ENCODE measurements at regions not wholly inside any gene's neighbourhood (a gene's known extent, or its start where the extent isn't known, plus 50 kb on each side); places are given as distances from the start of the nearest gene placed in this dataset.

GRCh38 chr5:9885164-9885563 lies 255.0 kb upstream of the TAS2R1 start:
- no peaks in the 10 kb centered on the region for H3K4me1 Mint-ChIP-seq (ENCODE audit: low read depth)
- intact Hi-C loops (cut with micrococcal nuclease) = no loop called here
- no peaks in the 10 kb centered on the region for H3K9me3 Mint-ChIP-seq
- ChIA-PET POLR2A (no interaction called here), CTCF (no interaction called here)
- DNase-seq (no peak), ATAC-seq (no peak)
- no peaks in the 10 kb centered on the region for H3K36me3 Mint-ChIP-seq (ENCODE audit: low read depth)
- H3K27me3 Mint-ChIP-seq = no peaks in the 10 kb centered on the region
- no peak overlapping the region for H3K27ac Mint-ChIP-seq
- TF ChIP-seq, protein P1, sequence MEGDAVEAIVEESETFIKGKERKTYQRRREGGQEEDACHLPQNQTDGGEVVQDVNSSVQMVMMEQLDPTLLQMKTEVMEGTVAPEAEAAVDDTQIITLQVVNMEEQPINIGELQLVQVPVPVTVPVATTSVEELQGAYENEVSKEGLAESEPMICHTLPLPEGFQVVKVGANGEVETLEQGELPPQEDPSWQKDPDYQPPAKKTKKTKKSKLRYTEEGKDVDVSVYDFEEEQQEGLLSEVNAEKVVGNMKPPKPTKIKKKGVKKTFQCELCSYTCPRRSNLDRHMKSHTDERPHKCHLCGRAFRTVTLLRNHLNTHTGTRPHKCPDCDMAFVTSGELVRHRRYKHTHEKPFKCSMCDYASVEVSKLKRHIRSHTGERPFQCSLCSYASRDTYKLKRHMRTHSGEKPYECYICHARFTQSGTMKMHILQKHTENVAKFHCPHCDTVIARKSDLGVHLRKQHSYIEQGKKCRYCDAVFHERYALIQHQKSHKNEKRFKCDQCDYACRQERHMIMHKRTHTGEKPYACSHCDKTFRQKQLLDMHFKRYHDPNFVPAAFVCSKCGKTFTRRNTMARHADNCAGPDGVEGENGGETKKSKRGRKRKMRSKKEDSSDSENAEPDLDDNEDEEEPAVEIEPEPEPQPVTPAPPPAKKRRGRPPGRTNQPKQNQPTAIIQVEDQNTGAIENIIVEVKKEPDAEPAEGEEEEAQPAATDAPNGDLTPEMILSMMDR (IDR thresholded peaks at IDR 0.05) = no peak
- no peak overlapping the region for H3K4me3 Mint-ChIP-seq

DNA sequence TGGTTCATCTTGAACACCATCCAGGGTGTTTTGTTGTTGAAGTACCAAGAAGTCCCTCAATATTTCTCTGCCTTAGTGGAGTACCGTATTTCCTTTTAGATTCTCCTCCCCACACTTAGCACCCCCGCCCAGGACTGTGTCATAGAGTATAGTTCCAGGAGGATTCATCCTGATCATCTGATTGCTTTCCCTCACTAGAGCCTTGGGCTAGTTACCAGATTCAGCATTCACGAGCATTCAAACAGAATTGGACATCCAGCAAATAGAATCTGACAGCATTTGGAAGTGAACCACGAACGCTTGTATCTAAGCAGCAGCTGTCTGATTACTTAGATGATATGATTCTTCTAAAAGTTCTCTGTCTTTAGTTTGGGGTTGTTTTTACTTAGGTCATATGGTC lies 248.1 kb upstream of the TAS2R1 start:
- H3K27ac Mint-ChIP-seq = no peak overlapping the region
- CTCF ChIA-PET = no interaction called here
- DNase-seq = no peak
- TF ChIP-seq, protein P1 (IDR thresholded peaks at IDR 0.05) = no peak
- no peaks in the 10 kb centered on the region for H3K36me3 Mint-ChIP-seq (ENCODE audit: low read depth)
- H3K4me3 Mint-ChIP-seq = no peak overlapping the region
- no peaks in the 10 kb centered on the region for H3K9me3 Mint-ChIP-seq
- H3K27me3 Mint-ChIP-seq = no peaks in the 10 kb centered on the region
- ATAC-seq = no peak
- POLR2A ChIA-PET = no interaction called here
- H3K4me1 Mint-ChIP-seq (ENCODE audit: low read depth) = no peaks in the 10 kb centered on the region
- intact Hi-C loops (cut with micrococcal nuclease) = no loop called here

DNA sequence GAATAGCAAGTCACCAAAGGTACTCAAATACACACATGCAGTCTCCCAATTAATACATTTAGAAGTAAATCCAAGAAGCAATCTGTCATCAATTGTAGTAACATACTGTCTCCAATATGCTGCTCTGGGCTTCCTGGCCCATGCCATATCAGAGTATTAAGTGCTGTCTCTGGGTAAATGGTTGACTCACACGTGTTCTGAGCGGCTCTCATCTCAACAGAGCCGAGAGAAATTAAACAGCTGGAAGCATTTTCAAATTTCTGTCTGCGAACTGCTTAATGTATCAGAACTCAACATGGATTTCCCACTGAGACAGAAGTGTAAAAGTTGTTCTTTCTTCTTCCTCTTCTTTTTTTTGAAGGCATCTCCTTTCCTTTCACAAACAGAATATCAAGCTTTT lies 247.3 kb upstream of the TAS2R1 start:
- H3K27ac Mint-ChIP-seq = no peak overlapping the region
- POLR2A ChIA-PET = no interaction called here
- intact Hi-C loops (cut with micrococcal nuclease) = no loop called here
- TF ChIP-seq, protein P1 (IDR thresholded peaks at IDR 0.05) = no peak
- no peaks in the 10 kb centered on the region for H3K9me3 Mint-ChIP-seq
- H3K4me1 Mint-ChIP-seq (ENCODE audit: low read depth) = no peaks in the 10 kb centered on the region
- H3K4me3 Mint-ChIP-seq = no peak overlapping the region
- ATAC-seq (no peak), DNase-seq (no peak)
- CTCF ChIA-PET = no interaction called here
- H3K36me3 Mint-ChIP-seq (ENCODE audit: low read depth) = no peaks in the 10 kb centered on the region
- H3K27me3 Mint-ChIP-seq = no peaks in the 10 kb centered on the region

DNA sequence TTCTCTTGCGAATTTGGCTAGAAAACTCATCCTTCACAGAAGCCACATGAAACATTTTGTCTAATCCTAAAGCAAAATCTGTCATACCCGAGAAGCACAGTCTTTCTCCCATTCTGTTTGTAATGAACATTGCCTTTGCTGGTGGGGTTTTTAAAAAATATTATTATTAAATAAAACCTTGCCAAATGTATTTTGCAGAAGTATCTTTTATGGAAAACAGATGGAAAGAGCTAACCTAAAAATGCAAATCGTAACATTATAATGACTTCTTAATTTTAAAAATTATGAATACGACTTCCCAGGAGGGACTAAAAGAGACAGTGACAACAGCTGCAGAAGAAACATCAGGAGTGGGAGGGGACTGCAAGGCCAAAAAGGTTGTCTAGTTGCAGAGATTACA lies 246.3 kb upstream of the TAS2R1 start:
- DNase-seq = no peak
- no peaks in the 10 kb centered on the region for H3K4me1 Mint-ChIP-seq (ENCODE audit: low read depth)
- intact Hi-C loops (cut with micrococcal nuclease) = no loop called here
- ChIA-PET POLR2A (no interaction called here), CTCF (no interaction called here)
- no peaks in the 10 kb centered on the region for H3K27me3 Mint-ChIP-seq
- H3K9me3 Mint-ChIP-seq = no peaks in the 10 kb centered on the region
- TF ChIP-seq, protein P1 (IDR thresholded peaks at IDR 0.05) = no peak
- no peak overlapping the region for H3K4me3 Mint-ChIP-seq
- H3K36me3 Mint-ChIP-seq (ENCODE audit: low read depth) = no peaks in the 10 kb centered on the region
- ATAC-seq = no peak
- no peak overlapping the region for H3K27ac Mint-ChIP-seq

GRCh38 chr5:9869616-9870288 lies 239.6 kb upstream of the TAS2R1 start:
- CTCF ChIA-PET = no interaction called here

More at GRCh38 chr5:9869616-9870288, 239.6 kb upstream of the TAS2R1 start:
- Mint-ChIP-seq H3K9me3 (peaks cover 21% of the 10 kb centered on the region), H3K4me3 (no peak overlapping the region), H3K4me1 (ENCODE audit: low read depth) (no peaks in the 10 kb centered on the region), H3K27me3 (no peaks in the 10 kb centered on the region), H3K27ac (no peak overlapping the region), H3K36me3 (ENCODE audit: low read depth) (no peaks in the 10 kb centered on the region)
- TF ChIP-seq, protein P1 (IDR thresholded peaks at IDR 0.05) = no peak
- DNase-seq (no peak), ATAC-seq (no peak)
- POLR2A ChIA-PET = no interaction called here
- intact Hi-C loops (cut with micrococcal nuclease) = no loop called here
